Lower lobe of right lung (tissue), 2 donors: ENCODE measurements at regions not wholly inside any gene's neighbourhood (a gene's known extent, or its start where the extent isn't known, plus 50 kb on each side); places are given as distances from the start of the nearest gene placed in this dataset.

ENCODE experiments used
- ATAC-seq, 2 donors: fragments of 200-7000 bp; cut with Tn5 transposase; one replicate each; pipeline ENCODE4 v1.9.1; 2020 to 2022; ENCODE audit warnings: mild to moderate bottlenecking in 2 of 2, moderate library complexity in 2 of 2
- DNase-seq: peaks from one replicate; pipeline ENCODE4 v3.0.0-alpha.2; 2020
- H3K27ac ChIP-seq: fragments of 200-600 bp; one replicate; pipeline ENCODE4 v1.8.0; 2022
- H3K27me3 ChIP-seq: fragments of 200-600 bp; one replicate; pipeline ENCODE4 v1.8.0; 2022; ENCODE audit warnings: low read depth
- H3K36me3 ChIP-seq: fragments of 200-600 bp; one replicate; pipeline ENCODE4 v1.8.0; 2022; ENCODE audit warnings: mild to moderate bottlenecking
- H3K4me1 ChIP-seq: fragments of 200-600 bp; one replicate; pipeline ENCODE4 v1.8.0; 2022
- H3K4me3 ChIP-seq: fragments of 200-600 bp; one replicate; pipeline ENCODE4 v1.8.0; 2022; ENCODE audit warnings: mild to moderate bottlenecking
- H3K9me3 ChIP-seq: fragments of 200-600 bp; one replicate; pipeline ENCODE4 v1.8.0; 2022
- intact Hi-C: fragments of 100-400 bp; cut with DNase I; formaldehyde crosslinking; loops from one replicate; pipeline ENCODE4 v1.11.0; 2022
- TF ChIP-seq, protein P1 (sequence below): fragments of 200-600 bp; IDR thresholded peaks from one replicate; pipeline ENCODE4 v1.8.0; 2022; ENCODE audit warnings: antibody characterized with exemption, mild to moderate bottlenecking
- donor health status: DM: no; HTN: yes; CAD: no; lungs with severe emphysema.

DNA sequence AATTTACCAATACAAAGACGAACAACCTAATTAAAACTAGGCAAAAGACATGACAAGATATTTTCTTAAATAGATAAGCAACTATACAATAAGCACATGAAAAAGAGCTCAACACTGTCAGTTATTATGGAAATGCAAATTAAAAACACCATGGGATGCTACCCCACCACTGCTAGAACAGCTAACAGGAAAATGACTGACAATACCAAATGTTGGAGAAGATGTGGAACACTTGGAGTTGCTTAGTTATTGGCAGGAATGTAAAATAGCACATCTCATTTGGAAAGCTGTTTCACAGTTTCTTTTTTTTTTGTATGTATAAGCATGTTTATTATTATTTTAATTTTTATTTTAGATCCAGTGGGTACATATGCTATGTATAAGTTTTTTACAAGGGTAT, 84.4 kb downstream of the CYRIA start:
- no peak overlapping the region for H3K4me3 ChIP-seq
- intact Hi-C loops = no loop called here
- no peaks in the 10 kb centered on the region for H3K36me3 ChIP-seq
- H3K27me3 ChIP-seq = no peaks in the 10 kb centered on the region
- TF ChIP-seq, protein P1, sequence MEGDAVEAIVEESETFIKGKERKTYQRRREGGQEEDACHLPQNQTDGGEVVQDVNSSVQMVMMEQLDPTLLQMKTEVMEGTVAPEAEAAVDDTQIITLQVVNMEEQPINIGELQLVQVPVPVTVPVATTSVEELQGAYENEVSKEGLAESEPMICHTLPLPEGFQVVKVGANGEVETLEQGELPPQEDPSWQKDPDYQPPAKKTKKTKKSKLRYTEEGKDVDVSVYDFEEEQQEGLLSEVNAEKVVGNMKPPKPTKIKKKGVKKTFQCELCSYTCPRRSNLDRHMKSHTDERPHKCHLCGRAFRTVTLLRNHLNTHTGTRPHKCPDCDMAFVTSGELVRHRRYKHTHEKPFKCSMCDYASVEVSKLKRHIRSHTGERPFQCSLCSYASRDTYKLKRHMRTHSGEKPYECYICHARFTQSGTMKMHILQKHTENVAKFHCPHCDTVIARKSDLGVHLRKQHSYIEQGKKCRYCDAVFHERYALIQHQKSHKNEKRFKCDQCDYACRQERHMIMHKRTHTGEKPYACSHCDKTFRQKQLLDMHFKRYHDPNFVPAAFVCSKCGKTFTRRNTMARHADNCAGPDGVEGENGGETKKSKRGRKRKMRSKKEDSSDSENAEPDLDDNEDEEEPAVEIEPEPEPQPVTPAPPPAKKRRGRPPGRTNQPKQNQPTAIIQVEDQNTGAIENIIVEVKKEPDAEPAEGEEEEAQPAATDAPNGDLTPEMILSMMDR = no peak
- H3K27ac ChIP-seq = no peak overlapping the region
- peaks cover 22% of the 10 kb centered on the region for H3K4me1 ChIP-seq
- DNase-seq (no peak), ATAC-seq (no peak)
- H3K9me3 ChIP-seq = no peaks in the 10 kb centered on the region

DNA sequence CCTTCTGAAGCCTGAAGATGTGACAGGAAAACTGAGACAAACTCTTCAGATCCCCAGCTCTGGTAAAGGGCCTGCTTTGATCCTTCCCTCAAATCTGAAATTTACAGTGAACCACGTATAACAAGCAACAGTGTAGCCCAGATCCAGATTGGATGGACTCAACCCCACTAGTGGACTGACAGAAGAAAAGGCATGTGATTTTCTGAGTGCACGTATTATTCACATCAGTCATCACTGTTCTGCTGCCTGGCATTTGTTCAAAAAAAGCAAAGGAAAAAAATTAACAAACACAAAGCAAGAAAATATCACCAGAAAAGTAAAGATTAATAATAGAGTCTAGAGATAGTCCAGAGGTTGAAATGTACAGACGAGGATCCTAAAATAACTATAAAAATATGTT, 87.6 kb downstream of the CYRIA start:
- Histone ChIP-seq H3K9me3 (no peaks in the 10 kb centered on the region), H3K4me1 (no peaks in the 10 kb centered on the region), H3K27ac (no peak overlapping the region), H3K36me3 (no peaks in the 10 kb centered on the region), H3K27me3 (no peaks in the 10 kb centered on the region), H3K4me3 (no peak overlapping the region)
- no peak for ATAC-seq
- DNase-seq = no peak
- intact Hi-C loops = no loop called here
- TF ChIP-seq, protein P1 = no peak

GRCh38 chr2:16570516-16570915, 95.1 kb downstream of the CYRIA start:
- ATAC-seq (no peak), DNase-seq (no peak)
- Histone ChIP-seq H3K27ac (no peak overlapping the region), H3K27me3 (no peaks in the 10 kb centered on the region), H3K9me3 (no peaks in the 10 kb centered on the region), H3K36me3 (peaks cover 4% of the 10 kb centered on the region), H3K4me3 (no peak overlapping the region), H3K4me1 (no peaks in the 10 kb centered on the region)
- TF ChIP-seq, protein P1 = no peak
- intact Hi-C loops = no loop called here

GRCh38 chr2:16568998-16569784, 96.4 kb downstream of the CYRIA start:
- H3K4me1 ChIP-seq = no peaks in the 10 kb centered on the region
- H3K36me3 ChIP-seq = peaks cover 18% of the 10 kb centered on the region
- DNase-seq = no peak
- no peak overlapping the region for H3K27ac ChIP-seq
- H3K9me3 ChIP-seq = no peaks in the 10 kb centered on the region
- no peak for ATAC-seq
- TF ChIP-seq, protein P1 = no peak
- intact Hi-C loops = no loop called here
- H3K4me3 ChIP-seq = no peak overlapping the region
- no peaks in the 10 kb centered on the region for H3K27me3 ChIP-seq

GRCh38 chr2:16566701-16567100, 98.9 kb downstream of the CYRIA start:
- no peak overlapping the region for H3K27ac ChIP-seq
- TF ChIP-seq, protein P1 = no peak
- DNase-seq = no peak
- H3K4me1 ChIP-seq = no peaks in the 10 kb centered on the region
- no peaks in the 10 kb centered on the region for H3K27me3 ChIP-seq
- no peaks in the 10 kb centered on the region for H3K9me3 ChIP-seq
- intact Hi-C loops = no loop called here
- H3K4me3 ChIP-seq = no peak overlapping the region
- no peak for ATAC-seq
- peaks cover 41% of the 10 kb centered on the region for H3K36me3 ChIP-seq
